RCC 7860 (cell line): ENCODE measurements at regions not wholly inside any gene's neighbourhood (a gene's known extent, or its start where the extent isn't known, plus 50 kb on each side); places are given as distances from the start of the nearest gene placed in this dataset.
"Not testable (repeated sequence)": the region's sequence is repeated elsewhere in the genome, so short reads cannot be mapped to it uniquely, and the experiment has no call there.

Experiments used
- DNase-seq: peaks from one replicate; pipeline ENCODE4 v3.0.0-alpha.2; 2015; ENCODE audit warnings: low spot score
- FAIRE-seq: peaks from 2 replicates; lab custom pipeline; 2012; peaks lifted over from hg19 to GRCh38; lab: Jason Lieb, UNC

DNA sequence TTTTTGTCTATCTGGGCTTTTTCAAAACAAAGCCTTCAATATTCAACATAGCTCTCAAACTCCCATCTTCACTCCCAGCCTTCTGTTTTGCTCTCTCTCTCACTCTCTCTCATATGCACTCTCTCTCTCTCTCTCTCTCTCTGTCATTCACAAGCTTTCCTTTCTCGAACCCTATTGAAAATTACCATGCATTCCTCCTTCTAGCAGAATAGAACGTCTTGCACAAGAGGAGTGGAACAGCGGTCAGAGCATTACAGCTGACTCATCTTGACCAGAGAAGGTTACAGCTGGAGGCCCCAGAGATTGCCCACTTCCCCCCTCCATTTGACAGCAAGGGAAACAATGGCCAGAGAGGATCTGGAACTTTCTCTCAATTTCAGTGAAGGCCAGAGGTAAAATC lies 51.0 kb upstream of the LIFR start:
- DNase-seq: peak; percentile 86
- peak; percentile 79 for FAIRE-seq

DNA sequence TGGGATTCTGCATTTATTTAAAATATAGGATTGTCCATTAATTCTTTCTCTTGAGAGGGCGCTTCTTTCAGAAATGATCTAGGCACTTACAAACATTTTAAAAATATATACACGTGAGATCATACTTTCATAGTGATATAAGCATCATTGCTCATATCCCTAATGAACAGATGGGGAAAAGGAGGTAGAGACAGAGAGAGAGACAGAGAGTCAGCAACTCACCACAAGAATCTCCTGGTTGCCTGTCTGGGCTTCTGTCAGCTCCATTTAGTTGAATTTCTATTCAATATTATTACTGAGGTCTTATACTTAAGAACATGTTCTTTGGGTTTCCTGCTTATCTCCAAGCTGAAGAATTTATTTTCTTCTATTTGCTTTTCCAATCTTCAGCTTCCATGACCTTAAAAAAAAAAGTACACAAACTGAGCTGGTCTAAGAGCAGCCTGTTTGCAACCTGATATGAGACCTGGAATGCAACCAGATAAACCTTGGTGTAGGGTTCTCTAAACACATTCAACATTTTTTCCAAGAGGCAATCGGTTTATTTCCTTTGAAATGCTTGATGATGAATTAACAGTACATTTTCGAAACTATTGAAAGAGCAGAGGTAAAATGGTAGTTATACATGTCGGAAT lies 51.6 kb upstream of the LIFR start:
- DNase-seq (no peak), FAIRE-seq (no peak)

DNA sequence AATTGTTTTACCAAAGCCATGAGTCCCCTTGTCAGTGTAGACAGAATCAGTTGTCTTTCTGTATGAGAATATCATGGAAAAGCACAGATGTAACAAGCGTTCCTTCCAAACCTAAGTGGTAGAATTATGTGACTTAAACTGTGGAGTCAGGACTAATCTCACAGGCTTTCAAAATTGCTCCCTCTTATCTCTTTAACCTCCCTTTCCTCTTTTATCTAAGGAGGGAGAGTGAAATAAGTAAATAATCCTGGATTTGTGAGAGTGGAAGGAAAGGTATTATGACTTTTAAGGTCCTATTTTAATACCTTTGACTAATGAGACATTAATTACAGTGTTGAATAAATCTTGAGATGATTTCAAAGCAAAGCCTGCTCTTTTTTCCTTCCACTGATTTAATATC lies 52.4 kb upstream of the LIFR start:
- no peak for DNase-seq
- FAIRE-seq: no peak

DNA sequence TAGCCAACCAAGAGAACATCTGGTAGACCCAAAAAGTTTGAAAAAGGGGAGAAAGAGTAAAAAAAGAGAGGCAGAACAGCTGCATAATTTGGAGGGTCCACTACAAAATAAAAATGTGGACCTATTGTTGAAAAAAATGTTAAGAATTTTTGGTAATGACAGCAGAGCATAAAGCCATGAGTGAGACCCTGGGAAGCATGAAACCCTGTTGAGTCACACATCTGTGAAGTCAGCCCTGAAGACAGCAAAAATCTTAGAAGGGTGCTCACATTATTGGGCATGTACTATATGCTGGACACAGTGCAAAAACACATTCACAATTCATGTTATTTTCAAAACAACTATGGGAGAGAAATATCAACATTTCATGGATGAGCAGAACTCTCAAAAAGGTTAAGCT lies 56.4 kb upstream of the LIFR start:
- DNase-seq (no peak), FAIRE-seq (no peak)

DNA sequence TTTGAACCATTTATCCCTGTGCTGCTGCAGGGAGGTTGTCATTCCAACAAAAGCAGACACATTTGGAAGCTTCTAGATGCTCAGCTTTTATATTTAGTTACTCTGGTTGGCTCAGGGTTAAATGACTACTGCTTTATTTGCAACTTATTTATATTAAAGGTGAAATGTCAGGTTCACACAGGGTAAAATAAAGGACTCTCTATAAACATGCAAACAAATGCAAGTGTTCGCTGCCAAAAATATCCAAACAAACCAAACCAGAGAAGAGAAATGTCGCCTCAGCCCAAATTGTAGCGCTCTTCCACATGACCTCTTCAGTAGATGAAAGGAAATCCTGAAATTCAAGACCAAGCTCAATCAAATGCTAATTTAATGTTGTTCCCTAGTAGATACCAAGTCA lies 57.0 kb upstream of the LIFR start:
- no peak for DNase-seq
- no peak for FAIRE-seq

DNA sequence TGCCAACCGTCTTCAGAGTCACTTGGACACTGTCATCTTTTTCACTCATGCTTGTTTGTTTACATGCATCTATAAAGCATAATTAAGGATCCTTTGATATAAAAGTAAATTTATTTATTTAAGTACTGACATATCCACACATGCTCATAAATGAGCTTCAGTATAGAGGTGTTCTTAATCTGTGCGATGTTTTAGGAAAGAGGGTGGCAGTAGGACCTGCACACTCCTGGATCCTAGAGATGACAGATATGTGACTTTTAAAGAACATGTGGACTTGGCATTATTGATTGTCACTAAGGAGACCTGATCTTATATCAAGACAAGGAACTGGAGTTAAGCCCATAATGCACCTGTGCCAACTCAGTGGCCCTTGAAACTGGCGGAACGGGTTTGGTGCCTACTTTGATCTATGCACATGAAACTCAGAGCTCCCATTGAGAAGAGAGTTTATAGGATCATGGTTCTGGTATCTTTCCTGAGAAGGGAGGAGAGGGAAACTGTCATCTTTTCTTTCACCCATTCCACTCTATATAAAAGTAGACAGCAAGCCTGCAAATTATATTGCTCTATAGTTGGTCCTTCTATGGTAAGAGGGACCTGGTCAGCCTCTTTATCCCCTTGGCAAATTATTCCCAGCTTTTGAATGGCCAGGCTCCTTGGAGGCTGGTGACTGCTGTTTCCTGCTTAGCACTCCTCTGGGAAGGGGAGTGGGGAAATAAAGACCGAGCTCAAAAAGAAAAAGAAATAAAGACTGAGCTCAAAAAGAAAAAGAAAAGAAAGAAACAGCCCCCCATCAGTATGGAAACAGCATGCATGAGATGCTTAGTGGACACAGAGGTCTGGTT lies 57.8 kb upstream of the LIFR start:
- DNase-seq: no peak
- no peak for FAIRE-seq

DNA sequence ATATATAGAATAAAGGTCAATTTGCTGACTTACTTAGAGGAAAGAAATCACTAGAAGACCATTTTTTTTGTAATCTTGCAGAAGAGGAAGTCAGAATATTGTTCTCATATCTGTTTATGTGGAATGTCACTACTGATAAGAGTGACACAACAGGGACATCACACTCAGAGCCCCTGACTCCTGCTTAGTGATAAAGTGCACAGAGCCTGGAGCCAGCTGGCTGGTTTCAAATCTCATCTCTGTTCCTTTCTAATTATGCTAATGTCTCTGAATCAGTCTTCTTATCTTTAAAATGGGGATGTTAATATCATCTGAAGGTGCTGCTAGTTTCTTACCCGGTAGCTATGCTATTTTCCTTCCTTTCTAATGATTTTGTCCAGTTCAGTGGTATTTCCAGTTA lies 58.6 kb upstream of the LIFR start:
- no peak for FAIRE-seq
- DNase-seq: no peak

DNA sequence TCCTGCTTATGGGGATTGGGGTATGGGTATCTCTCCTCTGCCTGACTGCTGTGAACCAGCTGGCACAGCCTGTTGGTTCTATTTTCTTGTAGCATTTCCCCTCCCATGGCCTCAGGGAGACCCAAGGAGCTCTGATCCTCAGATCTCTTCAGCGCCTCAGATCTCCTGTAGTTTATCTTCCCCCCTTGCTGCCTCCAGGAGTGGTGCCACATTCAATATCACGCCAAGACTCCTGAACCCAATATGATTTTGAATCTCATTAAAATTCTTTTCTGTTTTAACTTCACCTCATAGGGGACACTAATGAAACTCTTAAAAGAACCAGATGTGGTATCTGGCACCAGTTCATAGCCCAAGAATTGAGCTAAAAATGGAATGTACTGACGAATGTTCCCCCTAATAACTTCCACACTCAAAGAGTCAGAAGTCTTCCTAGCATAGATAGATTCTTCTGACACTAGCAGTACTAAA lies 59.6 kb upstream of the LIFR start:
- FAIRE-seq (no peak), DNase-seq (no peak)

DNA sequence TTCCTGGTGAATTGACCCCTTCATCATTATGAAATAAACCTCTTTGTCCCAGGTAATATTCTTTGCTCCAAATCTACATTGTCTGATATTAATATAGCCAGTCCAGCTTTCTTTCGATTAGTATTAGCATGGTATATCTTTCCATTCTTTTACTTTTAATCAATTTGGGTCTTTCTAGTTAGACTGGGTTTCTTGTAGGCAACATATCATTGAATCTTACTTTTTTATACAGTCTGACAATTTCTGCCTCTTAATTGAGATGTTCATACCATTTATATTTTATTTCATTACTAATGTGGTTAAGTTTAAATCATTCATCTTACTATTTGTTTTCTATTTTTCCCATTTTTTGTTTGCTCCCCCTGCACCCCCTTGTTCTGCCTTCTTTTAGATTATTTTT lies 61.7 kb upstream of the LIFR start:
- no peak for FAIRE-seq
- no peak for DNase-seq

DNA sequence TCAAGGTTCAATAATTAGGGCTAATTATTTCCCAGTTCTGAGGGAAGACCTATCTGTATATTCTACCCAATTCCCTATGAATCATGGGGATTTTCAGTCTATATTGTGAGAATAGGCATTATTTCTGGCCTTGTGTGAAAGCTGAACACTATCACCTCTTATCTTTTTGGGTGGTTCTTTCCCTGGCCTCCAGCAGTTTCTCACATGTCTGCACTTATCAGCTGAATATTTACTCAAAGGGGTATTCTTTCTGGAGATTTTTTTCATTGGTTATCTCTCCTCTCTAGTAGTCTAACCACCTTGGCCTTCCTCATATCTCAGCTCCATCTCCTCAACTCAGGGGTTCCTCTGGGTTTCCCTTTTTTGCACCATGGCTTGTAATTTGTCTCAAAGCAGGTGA lies 64.9 kb upstream of the LIFR start:
- DNase-seq (no peak), FAIRE-seq (no peak)

DNA sequence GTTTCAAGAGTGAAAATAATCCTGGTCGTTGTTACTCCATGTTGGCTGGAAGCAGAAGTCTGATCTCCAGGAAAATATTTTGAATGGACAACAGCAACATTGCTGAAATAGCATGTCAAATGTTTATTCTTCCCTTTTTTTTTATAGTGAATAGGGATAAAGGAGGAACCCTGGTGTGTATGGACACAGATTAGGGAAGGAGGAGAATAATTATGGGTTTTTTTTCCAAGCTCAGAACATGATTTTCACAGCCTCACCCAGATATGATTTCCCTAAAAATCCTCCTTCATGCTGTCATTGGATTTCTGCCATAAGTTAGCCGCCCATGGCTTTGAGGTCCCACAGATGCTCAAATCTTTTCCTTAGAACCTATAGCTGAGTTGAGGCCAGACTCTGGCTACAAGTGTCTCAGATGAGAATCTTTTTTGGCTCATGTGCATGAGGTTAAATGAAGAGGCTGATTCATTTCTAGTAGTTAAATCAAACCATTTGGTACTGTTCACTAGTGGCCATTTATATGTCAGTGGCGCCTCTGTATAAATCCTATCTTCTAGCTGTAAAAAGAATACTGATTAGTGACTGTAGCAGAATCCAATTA lies 65.5 kb upstream of the LIFR start:
- DNase-seq (no peak), FAIRE-seq (no peak)

DNA sequence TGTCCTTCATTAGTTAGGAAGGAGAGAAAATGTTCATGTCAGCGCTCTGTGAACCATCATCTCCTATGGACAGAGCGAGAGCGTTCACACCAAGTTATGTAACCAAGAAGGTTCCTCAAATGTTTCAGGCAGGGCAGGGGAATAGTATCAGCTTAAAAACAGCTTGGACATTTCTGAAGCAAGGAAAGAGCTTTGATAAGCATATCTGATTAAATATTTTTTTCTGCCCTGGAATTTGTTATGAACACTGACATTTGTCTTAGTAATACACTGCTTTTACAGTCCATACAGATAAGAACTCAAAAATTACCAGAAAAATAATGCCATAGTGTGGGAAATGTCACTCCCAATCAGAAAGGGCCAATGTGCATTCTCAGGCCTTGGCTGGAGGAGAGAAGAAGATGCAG lies 66.3 kb upstream of the LIFR start:
- DNase-seq: no peak
- FAIRE-seq: no peak

DNA sequence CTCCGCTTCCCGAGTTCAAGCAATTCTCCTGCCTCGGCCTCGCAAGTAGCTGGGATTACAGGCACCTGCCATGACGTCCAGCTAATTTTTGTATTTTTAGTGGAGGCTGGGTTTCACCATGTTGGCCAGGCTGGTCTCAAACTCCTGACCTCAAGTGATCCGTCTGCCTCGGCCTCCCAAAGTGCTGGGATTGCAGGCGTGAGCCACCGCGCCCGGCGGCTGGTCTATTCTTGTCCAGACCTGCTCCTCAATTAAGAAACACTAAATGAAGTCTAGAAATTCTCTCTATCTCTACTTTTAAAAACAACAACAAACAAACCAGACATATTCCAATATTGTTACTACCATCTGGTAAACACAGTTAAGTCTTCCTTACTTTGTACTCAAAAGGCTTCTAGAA lies 68.1 kb upstream of the LIFR start:
- not testable (repeated sequence) for DNase-seq, FAIRE-seq

DNA sequence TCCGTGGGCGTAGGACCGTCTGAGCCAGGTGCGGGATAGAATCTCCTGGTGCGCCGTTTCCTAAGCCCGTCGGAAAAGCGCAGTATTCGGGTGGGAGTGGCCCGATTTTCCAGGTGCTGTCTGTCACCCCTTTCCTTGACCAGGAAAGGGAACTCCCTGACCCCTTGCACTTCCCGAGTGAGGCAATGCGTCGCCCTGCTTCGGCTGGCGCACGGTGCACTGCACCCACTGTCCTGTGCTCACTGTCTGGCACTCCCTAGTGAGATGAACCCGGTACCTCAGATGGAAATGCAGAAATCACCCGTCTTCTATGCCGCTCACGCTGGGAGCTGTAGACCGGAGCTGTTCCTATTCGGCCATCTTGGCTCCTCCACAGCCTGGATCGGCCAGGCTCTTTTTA lies 74.9 kb upstream of the LIFR start:
- not testable (repeated sequence) for FAIRE-seq, DNase-seq

DNA sequence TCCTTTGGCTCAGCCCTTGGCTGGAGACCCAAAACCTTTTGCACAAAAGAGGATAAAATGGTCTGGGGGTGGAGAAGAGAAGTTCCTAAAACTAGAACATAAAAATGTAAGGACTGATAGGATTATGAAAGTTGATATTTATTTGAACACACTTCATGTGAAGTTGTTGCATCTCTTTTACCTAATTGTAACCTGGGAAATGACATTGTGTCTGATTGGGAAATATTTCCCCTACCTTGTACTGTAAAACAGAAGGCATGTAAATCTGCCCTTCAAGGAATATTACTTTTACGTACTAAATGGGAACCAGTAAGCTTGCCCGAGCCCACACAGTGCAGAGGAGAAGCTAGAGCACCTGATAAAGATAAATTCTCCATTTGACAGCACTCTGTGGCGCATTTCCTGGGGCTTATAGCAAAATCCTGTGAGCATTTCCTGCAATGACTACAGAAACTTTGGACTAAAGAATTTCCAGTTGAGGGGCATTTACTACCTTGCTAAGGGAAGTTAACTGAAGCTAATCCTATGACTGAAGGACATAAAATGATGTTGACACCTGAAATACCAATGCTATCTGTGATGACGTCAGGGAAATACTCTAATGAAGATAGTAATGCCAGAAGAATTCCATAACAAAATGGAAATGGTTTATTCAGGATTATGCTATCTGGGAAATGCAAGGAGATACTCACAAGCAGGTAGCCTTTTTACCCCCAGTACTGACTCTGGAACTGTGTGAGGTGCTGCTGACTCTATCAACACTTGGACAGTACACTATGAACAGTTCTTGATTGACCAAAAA lies 78.3 kb upstream of the LIFR start:
- no peak for FAIRE-seq
- no peak for DNase-seq

DNA sequence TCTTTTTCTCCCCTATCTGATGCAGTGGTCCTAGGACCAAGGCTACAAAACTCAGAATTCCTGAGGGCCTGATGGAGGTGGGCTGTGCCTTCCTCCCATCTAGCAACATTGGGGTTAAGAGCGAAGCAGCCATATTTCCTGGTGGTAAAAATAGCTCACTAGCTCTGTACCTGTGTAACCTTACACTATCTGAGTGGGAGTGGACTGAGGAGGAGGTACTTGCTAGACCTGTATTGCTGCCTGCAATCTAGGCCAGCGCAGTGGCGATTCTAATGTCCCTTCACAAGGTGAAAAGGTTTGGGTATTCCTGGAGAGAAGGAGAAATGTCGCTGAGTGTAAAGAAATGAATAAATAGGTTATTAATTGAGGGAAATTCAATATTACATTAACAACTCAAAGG lies 80.2 kb upstream of the LIFR start:
- FAIRE-seq (no peak), DNase-seq (no peak)

DNA sequence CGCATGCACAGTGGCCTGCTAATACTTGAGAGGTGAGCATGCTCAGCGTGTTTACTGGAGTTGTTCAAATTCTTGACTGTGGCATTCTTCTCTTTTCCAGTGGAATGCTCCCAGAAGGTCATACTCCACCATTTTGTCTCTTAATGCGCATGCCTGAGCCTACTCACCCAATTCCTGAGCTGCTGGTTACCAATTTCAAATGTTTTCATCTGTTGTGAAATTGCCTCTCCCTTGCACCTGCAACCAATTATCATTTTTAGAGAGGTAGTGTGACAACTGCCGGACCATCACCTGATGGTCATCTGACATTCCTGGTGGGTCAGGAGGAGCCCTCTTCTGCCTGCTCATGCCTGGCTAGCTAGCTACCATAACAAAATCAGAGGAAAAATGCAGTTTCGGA lies 82.2 kb upstream of the LIFR start:
- DNase-seq (no peak), FAIRE-seq (no peak)

DNA sequence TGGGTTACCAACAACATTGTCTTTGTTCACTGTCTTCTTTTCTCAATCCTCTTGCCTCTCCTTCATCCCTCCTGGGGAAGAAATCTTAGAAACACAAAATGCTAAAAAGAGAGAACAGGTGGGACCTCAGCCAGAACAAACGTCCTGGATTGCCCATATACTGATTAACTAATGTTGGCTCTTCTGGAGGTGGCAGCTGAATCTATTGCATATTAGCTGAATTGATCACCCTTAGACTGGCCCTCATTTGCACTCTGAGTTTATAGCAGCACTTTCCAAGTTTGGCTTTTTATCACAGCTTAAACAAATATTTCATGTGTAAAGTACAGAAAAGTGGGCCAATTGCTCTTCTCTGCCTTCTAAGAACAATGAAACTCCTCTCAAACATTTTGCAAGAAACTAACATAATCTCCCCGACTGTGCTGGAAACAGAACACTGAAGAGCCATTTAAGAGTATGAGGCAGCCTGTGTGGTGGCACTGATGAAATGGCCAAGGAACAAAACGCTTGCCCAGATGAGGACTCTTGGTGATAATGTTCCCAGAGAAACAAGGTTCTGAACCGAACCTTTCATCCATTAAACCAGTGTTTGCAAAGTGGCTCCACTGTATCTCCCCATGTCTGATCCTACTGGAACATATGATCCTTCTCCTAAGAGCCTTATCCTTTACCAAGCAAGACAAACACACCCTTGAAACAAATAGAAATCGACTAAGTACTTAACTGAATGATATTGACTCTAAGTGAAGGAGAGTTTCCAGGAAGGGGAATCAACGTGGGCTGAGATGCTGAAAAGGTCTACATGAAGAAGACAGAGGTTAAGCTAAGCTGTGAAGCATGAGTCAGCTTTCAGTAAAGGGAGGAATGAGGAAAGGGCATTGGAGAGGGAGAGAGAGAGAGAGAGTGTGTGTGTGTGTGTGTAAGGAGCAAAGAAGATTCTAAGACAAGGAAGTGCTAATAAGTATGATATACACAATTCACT lies 83.2 kb upstream of the LIFR start:
- DNase-seq (no peak), FAIRE-seq (no peak)

DNA sequence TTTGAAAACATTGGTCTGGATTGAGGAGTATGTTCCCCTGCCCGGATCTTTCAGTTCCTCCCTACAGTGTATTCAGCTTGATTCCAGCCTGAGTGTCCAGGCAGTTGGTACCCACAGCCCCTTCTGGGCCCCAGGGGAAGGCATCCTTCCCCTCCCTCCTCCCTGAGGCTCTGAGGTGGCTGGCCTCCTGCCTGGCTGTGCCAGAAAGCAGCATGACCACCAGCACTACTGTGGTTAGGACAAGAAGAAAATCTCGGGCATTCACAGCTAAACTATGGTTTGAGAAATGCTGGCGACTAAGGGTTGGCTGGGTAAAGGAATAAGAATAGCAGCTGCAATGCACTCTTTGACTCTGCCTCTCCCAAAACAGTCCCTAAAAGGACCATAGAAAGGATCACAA lies 84.6 kb upstream of the LIFR start:
- FAIRE-seq (no peak), DNase-seq (no peak)
